ENCODE measurements at regions not wholly inside any gene's neighbourhood (a gene's known extent, or its start where the extent isn't known, plus 50 kb on each side); places are given as distances from the start of the nearest gene placed in this dataset.

- DNase-seq (ENCODE audit: low read depth) = no peak
These were observed 430.3 kb upstream of the TPM1 start for GRCh38 chr15:62612183-62612733.

- DNase-seq (ENCODE audit: low read depth) = no peak
These were observed 429.8 kb upstream of the TPM1 start for GRCh38 chr15:62612771-62613170.

GRCh38 chr15:62616746-62617145, 425.8 kb upstream of the TPM1 start:
- DNase-seq (ENCODE audit: low read depth) = no peak

- DNase-seq (ENCODE audit: low read depth) = no peak
These were observed 424.8 kb upstream of the TPM1 start for GRCh38 chr15:62617741-62618140.

GRCh38 chr15:62618432-62618831, 424.1 kb upstream of the TPM1 start:
- DNase-seq (ENCODE audit: low read depth) = no peak

- DNase-seq (ENCODE audit: low read depth) = no peak
These were observed 423.6 kb upstream of the TPM1 start for GRCh38 chr15:62618846-62619504.

DNA sequence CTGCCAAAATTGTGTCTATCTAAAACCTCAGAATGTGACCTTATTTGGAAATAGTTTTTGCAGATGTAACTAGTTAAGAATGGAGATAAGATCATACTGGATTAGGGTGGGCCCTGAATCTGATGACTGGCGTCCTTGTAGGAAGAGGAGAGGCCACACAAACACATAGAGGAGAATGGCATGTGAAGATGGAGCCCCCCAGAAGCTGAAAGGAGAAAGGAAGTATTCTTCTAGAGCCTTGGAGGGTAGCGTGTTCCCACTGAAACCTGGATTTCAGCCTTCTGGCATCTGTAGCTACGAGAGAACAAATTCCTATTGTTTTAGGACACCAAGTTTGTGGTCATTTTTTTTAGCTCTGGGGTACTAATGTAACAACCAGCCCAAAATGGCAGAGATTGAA, 423.0 kb upstream of the TPM1 start:
- DNase-seq (ENCODE audit: low read depth) = no peak

DNA sequence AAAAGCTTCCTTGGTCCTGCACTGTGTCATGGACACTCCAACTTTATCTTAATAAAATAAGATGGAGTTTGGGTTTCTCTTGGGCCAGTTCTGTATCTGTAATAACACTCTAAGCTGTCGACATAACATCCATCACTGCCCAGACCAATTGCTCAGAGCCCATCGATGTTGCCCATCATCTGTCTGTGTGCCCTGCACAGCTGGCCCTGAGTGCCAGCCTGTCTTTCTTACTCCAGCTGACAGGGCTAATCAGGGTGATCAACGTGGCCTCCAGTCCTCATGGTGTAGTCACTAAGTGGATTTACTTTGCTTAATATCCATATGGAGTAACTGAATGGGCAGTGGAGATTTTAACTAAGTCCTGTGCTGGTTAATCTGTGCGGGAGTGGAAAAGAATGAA, 419.8 kb upstream of the TPM1 start:
- no peak for DNase-seq (ENCODE audit: low read depth)

DNA sequence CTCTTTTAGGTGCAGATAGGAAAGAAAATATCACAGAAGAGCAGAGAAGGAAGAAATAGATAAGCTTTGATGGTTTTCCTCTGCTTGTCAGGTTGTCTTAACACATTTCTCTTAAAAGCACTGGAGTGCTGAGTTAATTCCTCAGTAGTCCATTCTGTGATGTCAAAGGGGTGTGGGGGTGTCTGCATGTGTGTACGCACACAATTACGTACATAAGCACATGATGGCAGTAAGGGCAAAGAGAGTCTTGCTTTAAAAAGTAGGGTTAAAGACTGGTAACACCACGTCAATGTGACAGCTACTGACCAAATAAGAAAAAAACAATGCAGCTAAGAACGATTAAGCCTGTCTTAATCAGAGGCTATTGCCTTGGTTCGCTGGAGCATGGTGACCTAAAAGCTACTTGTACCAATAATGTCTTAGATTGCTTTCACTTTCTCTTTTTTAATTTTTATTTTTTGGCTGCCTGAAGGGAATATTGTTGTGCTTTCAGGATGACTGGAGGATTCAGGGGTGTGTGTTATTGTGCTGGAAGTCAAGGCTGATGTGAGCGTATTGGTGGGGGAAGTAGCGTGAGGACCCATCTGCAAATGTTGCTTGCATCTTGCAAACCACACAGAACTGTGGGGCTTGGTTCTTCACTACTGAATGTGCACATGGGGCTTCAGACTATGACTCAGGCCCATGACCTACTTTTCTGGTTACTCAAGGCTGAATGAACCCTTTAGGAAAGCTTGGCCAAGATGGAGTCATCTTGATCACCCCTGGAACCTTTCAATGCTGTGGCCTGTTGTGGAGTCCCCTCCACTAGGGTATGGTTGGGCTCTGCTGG, 417.8 kb upstream of the TPM1 start:
- DNase-seq (ENCODE audit: low read depth) = no peak

- DNase-seq (ENCODE audit: low read depth) = no peak
These were observed 417.0 kb upstream of the TPM1 start for GRCh38 chr15:62625429-62626033.

DNA sequence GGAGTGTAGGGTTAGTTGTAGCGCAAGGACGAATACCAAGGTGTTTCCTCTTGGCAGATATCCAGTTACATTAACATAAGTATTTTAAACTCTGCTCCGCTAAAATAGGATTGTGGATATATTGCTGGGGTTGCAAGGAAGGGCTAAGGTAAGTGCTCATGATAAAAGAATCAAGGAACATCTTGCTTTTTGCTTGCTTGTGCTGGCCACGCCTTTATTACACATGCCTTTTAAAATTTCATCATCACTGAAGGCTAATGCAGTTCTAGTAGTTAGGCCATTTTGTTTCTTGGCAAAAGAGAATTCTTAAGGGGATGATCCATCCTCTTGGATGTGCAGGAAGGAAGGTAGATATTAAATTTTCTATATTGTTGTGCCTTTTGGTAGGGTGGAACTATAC, 415.6 kb upstream of the TPM1 start:
- DNase-seq (ENCODE audit: low read depth) = no peak

DNA sequence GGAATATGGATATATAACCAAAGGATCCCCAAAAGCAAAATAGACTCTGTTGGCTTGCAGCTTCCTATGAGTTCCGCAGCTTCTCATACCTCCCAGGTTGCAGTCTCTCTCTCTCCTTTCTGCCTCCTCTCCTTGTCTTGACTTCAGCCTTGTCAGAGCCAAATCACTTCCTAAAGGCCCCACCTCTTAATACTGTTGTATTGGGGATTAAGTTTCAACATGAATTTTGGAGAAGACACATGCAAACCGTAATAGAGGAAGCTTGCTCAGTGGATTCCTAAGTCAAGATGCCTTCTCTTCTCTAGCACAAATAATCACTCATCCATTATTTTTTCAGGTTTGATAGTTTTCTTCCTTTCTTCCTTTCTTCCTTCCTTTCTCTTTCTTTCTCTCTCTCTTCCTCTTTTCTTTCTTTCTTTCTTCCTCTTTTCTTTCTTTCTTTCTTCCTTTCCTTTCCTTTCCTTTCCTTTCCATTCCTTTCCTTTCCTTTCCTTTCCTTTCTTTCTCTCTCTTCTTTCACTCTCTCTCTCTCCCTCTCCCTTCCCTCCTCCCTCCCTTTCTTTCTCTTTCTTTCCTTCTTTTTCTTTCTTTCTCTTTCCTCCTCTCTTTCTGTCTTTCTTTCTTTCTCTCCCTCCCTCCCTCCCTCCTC, 411.3 kb upstream of the TPM1 start:
- DNase-seq (ENCODE audit: low read depth) = no peak

- DNase-seq (ENCODE audit: low read depth) = no peak
These were observed 405.5 kb upstream of the TPM1 start for GRCh38 chr15:62636823-62637573.

DNA sequence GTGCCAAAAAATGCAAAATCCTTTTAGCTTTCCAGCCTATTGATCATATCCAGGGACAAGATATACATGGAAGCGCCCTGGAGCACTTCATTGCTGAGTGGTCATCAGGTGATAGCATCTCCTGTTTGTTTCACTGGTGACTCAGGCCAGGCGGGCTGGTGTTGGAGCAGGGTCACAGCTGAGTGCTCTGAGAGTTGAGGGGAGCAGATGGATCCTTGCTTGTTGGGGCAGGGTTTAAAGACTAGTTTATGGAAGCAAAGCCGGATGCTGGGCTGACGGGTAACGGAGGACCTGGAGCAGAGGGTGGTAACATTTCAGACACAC, 405.0 kb upstream of the TPM1 start:
- DNase-seq (ENCODE audit: low read depth) = no peak

DNA sequence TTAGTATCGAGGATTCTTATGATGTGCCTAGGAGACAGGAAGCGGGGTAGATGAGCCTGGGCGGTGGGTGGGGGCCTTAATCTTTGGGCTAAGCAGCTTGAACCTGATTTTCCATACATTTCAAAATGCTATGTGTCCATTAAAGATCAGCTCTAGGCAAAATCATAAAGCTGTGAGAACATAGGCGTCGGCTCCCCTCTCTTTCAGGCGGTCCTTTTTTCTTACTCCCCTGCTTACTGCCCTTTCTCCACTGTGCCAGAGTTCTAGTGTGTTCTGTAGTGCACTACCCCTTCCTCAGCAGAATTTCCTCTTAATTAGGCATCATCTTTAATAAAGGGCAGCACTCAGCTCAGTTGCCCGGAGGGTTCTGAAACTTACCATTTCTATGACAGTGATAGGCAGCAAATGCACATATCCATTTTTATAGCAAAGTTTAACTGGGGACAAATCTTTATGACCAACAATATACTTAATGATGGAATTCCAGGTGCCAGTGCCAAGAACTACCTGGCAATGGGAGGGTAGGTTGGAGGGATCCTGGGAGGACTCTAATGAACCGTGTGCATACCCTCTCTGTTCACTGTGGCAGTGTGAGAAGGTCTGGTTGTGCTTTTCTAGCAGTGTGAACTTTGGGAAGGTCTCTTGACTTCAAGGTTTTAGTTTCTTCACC, 404.5 kb upstream of the TPM1 start:
- DNase-seq (ENCODE audit: low read depth) = no peak

DNA sequence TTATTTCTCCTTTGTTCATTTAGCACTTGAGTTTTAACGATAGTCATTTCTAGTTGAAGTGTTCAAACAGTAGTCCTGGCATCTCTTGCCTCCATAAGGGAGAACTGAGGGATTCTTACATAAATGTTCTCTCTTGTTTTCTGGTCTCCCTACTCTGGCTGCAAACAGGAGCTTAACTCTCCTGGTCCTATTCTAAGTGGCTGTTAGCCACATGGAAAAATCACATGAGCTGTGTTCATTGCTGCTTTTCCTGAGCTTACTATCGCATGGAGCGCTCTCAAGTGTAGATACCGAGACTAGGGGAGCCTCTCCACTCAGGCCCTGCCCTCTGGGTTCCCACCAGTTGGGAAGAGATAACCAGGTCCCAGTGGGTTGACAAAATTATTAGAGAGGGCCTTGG, 403.1 kb upstream of the TPM1 start:
- no peak for DNase-seq (ENCODE audit: low read depth)

- DNase-seq (ENCODE audit: low read depth) = no peak
These were observed 402.5 kb upstream of the TPM1 start for GRCh38 chr15:62639906-62640605.

GRCh38 chr15:62641825-62642224, 400.7 kb upstream of the TPM1 start:
- DNase-seq (ENCODE audit: low read depth) = no peak

DNA sequence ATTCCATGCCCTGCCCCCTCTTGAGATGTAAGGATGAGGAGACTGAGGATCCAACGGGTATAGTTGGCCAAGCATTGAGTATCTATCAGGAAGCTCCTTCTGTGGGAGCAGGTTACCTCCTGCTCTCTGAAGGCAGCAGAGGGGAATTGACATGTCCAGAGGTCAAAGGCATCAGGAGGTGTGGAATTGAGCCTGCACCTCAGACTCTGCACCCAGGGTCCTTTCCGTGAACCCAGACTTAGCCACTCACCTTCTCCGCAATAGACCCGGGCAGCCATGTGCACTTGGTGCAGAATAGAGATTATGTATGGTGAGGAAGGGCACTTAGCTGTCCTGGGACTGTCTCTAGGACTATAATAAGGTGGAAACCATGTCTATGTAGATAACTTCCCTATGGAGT, 399.0 kb upstream of the TPM1 start:
- no peak for DNase-seq (ENCODE audit: low read depth)

DNA sequence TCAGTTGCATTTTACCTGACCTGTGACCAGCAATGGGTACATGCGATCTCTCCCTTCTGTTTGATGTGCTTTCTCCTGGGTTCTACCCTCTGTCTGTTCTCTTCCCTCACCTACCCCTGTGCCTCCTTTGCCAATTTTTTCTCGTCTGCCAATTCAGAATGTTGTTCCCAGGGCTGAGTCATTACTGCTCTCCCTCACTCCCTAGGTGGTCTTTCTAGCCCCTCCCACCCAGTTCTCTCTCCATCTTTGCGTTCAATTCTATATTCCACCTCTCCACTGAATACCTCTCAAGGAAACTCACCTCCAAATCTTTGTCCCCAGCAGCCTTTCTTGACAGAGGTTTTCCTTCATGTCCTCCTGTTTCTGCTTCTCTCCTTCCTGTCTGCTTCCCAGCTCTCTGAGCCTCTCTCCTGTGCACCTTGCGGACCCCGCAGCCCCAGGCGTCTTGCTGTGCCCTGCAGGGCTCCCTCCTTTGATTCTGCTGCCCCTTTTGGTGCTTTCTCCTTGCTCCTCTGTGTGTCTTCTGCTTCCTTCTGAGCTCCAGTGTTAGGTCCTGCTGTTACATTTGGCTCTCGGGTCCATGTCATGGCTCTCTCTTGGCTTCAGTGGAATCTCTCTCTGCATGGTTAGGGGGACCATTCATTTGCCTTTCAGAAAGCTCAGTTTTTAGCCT, 398.2 kb upstream of the TPM1 start:
- no peak for DNase-seq (ENCODE audit: low read depth)
